NCI-H1694 (cell line): ENCODE measurements at regions not wholly inside any gene's neighbourhood (a gene's known extent, or its start where the extent isn't known, plus 50 kb on each side); places are given as distances from the start of the nearest gene placed in this dataset.
"Not testable (repeated sequence)": the region's sequence is repeated elsewhere in the genome, so short reads cannot be mapped to it uniquely, and the experiment has no call there.

Source experiments
- DNase-seq: peaks from one replicate; lab custom pipeline; 2025; lab: John Stamatoyannopoulos, UW

DNA sequence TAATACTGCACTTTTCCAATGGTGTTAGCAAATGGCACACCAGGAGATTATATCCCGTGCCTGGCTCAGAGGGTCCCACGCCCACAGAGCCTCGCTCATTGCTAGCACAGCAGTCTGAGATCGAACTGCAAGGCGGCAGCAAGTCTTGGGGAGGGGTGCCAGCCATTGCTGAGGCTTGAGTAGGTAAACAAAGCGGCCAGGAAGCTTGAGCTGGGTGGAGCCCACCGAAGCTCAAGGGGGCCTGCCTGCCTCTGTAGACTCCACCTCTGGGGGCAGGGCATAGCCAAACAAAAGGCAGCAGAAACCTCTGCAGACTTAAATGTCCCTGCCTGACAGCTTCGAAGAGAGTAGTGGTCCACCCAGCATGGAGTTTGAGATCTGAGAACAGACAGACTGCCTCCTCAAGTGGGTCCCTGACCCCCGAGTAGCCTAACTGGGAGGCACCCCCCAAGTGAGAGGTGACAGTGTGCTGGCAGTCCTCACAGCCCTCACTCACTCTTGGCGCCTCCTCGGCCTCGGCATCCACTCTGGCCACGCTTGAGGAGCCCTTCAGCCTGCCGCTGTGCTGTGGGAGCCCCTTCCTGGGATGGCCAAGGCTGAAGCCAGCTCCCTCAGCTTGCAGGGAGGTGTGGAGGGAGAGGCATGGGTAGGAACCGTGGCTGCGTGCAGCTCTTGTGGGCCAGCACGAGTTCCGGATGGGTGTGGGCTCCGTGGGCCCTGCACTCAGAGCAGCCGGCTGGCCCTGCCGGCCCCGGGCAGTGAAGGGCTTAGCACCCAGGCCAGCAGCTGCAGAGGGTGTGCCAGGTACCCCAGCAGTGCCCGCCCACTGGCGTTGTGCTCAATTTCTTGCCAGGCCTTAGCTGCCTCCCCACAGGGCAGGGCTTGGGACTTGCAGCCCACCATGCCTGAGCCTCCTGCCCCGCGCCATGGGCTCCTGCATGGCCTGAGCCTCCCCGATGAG, 188.0 kb downstream of the MMUT start:
- DNase-seq, result not testable (repeated sequence)

DNA sequence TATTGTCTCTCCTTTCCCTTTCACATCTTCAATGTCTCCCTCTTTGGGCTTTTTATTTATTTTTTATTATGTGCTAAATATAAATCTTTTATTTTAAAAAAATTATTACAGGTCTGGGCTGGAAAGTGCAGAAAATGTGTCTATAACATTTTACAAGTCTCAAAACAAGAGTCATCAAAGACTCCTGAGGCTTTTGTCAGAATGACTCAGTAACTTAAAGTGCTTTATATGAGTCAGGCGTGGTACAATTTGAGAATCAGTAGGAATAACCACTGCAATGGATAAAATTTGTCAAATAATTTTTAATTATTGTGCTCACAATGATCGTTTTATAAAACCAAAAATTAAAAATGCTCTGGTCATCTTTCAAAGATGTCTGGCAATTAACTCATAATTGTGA, 193.9 kb downstream of the MMUT start:
- no peak for DNase-seq

DNA sequence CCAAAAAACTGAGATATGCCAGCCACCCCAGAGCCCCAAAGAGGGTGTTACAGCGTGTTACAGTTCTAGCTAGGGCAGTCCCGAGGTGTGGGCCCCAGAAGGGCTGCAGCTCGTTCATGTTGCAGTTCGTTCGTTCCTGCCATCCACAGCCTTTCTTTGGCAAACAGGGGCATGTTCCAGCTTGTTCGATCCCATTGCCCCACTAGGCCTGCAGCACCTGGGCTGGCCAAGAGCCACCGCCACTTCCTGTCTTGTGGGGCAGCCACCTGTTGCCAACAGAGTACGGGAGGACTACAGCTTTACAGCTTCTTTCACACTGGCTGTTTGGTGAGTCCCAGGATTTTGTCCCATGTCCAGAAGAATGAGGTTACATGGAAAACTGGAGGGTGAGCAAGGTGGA, 198.1 kb downstream of the MMUT start:
- no peak for DNase-seq

DNA sequence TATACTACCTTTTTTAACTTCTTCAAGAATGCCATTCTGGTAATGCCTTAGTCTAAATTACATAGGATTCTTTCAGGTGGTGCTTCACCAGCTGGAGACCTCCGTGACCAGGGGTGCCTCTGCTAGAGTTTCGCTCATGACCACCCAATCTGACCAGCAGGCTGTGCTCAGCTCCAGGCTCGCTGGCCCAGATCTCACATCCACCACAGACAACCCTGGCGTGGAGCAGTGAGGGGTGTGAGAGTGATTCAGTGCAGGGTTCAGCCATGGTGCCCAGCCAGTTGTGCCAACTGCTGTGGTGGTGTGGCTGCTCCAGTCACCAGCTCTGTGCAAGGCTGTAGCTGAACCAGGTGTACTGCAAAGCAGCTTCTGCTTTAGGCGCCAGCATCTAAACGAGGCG, 198.6 kb downstream of the MMUT start:
- DNase-seq, result no peak

DNA sequence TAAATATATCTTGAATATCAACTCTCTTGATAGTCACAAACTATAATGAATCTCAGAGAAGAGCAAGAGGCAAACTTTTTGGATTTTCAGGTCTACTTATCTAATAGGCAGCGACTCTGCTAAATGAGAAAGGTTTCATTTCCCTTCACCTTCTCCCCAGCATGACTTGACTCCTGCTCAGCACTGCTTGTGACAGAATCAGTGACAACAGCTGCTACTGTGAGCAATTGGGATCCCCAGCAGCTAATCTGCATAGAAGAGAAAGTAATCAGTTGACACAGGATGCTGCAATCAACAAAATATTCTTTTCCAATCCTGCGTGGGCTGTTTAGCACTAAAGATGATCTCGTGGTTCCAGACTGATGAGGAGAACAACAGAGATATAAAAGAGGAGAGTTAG, 205.5 kb downstream of the MMUT start:
- no peak for DNase-seq

DNA sequence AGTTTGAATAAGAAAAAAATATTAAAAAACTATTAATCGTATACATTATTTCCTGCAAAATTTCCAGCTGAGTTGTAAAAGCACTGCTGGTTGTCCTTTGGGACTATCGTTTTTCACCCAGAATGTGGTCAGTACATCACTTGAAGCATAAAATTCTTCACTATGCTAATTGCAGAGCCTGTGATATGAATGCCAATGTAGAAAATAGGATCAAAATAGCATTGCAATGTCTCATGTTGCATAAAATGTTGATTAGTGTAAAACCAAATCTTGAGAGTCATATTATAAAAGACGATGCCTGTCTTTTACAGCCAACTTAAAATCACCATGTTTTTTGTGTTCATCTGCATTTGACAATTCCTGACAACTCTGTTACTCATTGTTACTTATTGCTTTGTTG, 207.7 kb downstream of the MMUT start:
- no peak for DNase-seq

DNA sequence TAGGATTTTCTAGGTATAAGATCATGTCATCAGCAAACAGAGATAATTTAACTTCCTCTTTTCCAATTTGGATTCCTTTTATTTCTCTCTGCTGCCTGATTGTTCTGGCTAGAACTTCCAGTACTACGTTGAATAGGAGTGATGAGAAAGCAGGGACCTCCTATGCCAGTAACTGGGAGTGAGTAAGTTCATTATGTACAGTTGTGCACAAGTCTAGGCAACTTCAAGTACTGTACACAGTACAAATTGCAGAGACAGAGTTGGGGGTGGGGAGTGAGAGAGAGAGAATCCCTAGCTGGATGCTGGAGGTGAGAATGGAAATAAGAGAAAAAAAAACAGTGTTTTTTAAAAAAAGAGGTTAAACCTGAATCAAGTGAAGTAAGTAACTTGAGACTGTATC, 210.2 kb downstream of the MMUT start:
- DNase-seq, result no peak

DNA sequence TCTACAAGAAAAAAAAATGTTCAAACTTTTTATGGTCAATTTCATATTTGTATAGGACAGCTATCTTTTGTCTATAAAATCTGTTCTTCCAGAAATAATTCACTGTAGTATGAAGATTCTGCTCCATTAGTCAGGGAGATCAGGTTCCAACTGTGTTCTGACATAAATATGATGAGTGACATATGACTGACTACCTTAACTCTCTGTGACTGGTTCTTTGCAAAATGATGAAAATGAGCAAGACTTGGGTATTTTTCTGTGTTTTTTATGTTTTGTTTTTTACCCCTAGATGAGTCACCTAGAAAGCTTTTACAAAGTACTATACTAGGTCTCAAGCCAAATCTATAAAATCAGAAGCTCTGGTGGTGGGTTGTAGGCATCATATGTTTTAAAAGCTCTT, 229.6 kb downstream of the MMUT start:
- no peak for DNase-seq

DNA sequence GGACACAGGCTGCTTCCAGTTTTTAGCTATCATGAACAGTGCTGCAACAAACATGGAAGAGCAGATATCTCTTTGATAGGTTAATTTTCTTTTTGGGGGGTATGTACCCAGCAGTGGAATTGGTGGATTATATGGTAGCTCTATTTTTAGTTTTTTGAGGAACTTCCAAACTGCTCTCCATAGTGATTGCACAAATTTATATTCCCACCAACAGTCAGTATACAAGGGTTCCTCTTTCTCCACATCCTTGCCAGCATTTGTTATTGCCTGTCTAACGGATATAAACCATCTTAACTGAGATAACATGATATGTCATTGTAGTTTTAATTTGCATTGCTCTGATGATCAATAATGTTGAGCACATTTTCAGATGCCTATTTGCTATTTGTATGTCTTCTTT, 237.6 kb downstream of the MMUT start:
- DNase-seq, result no peak

DNA sequence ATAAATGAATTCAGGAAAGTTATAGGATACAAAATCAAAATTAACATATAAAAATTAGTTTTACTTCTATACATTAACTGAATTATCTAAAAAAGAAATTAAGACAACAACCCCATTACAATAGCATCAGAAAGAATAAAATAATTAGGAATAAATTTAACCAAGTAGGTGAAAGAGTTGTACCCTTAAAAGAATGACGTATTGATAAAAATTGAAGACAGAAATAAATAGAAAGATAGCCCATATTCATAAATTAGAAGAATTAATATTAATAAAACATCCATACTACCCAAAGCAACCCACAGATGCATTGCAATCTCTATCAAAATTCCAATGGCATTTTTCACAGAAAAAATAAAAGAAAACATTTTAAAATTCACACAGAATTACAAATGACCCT, 242.8 kb downstream of the MMUT start:
- no peak for DNase-seq

DNA sequence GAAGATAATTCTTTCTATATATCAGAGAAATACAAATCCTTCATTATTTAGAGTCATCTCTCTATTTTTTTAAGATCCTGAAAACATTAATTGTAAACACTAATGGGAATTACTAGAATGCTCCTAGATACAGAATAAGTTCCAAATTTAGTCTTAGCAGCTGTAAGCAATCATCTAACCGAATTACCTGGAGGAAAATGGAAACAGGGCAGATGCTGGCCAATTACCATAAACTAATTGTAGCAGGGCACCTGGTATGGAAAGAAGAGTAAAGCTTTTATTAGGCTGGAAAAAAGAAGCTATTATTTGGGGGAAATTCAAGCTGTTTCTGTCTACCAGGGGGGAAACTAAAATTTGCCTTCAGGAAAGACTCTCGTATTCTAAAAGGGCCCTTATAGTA, 257.5 kb downstream of the MMUT start:
- DNase-seq, result no peak

DNA sequence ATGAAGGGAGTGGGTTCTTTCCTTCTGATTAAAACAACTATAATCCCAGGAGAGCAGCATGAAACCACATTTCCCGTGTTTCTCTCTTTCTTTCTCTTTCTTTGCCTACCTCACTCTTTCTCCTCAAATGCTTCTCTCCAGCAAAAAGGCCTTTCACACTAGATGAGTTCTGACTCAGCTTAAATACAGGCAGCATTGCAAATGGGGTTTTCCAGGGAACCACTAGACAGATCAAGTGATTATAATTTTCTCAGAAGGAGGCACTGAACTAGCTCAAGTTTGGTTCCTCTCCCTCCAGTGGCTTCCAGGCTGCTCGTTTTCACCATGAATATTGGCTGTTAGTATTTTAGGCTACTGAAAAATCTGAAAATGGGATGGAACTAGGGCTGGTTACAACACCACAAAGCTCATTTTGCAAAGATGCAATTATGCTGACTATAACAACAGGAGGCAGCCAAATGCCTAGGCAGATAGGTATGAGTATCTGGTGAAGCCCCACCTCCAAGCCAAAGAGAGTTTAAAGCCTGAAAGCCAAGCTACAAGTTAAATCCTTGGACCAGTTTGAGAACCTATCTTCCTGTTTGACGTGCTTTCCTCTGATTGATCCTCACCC, 260.0 kb downstream of the MMUT start:
- no peak for DNase-seq

DNA sequence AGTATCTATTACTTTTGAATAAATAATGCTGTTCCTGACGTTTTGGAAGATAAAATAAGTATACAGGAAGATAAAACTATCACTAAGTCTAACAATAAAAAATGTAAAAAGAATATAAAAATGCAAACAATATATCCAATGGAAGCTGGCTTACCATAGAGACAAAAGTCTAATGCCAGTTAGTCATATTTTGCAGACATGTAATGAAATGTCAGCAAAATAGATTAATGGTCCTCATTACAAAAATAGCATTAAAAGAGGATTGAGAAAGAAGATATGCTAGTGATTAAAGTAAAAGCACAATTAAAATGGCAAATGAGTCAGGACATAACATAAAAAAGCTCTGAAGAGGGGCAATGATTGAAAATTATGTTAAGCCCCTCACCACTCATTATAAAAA, 265.0 kb downstream of the MMUT start:
- no peak for DNase-seq

DNA sequence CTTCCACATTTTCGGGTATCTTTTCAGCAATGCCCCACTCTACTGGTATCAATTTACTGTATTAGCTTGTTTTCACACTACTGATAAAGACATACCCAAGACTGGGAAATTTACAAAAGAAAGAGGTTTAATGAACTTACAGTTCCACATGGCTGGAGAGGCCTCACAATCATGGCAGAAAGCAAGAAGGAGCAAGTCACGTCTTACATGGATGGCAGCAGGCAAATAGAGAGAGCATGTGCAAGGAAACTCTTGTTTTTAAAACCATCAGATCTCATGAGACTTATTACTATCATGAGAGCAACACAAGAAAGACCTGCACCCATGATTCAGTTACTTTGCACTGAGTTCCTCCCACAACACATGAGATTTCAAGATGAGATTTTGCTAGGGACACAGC, 300.7 kb downstream of the MMUT start:
- not testable (repeated sequence) for DNase-seq

DNA sequence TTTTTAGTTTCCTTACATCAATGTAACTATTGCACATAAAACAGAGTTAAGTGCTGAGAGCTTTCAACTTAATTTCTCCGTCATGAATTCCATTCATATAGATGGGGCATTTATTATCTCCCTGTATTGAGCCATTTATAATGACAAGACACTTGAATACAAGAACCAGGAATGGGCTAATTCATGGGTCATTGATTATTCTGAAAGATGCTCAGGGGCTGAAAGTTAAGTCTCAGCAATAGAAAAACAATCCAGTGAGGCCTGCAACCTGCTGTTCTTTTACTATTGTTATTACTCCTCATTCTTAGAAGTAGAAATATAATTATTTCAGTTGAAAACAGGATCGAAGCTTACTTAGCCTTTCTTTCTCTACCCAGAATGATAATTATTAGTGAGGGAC, 307.7 kb downstream of the MMUT start:
- DNase-seq, result no peak

DNA sequence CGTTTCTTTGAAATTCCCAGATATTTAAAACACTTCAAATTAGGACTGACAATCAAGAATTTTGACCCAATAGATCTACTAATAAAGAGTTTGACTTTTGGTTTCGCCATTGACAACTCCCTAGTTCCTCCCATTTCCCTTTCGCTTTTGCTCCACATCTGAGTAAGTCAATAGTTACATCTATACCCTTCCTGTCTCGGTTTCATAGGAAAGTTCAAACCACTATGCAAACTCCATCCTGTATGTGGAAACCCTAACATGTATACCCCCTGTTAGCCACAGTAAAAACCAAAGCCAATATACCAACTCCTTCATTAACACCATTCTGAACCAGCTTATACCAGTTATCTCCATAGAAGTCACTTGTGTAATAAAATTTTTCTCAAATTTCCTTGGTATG, 311.1 kb downstream of the MMUT start:
- DNase-seq, result no peak

DNA sequence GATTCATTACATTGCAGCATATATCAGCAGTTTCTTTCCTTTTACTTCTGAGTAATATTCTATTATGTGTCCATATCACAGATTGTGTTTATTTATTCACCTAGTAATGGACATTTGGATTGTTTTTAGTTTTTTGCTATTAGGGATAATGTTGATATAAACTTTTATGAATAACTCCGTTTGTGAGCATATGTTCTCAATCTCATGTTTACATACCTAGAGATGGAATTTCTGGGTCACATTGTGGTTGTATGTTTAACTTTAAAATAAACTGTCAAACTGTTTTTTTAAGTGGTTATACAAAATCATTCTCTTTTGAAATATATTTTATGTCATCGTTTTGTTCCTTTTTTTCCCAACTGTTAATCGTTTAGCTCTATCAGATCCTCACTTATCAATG, 311.6 kb downstream of the MMUT start:
- no peak for DNase-seq

DNA sequence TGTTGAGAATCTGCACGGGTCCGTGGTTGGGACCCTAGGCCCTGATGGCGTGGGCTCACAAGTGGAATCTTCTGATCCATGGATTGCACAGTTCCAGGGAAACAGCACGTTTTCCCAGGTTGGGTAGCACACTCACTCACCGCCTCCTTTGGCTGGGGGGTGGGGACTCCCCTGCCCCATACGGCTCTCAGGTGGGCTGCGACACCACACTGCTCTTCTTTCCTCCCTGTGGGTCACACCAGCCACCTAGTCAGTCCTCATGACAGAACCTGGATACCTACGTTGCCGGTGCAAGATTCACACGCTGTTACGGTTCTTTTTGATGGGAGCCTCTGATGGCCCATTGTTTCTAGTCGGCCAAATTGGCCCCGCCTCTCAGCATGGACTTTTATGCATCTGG, 312.0 kb downstream of the MMUT start:
- DNase-seq, result no peak

DNA sequence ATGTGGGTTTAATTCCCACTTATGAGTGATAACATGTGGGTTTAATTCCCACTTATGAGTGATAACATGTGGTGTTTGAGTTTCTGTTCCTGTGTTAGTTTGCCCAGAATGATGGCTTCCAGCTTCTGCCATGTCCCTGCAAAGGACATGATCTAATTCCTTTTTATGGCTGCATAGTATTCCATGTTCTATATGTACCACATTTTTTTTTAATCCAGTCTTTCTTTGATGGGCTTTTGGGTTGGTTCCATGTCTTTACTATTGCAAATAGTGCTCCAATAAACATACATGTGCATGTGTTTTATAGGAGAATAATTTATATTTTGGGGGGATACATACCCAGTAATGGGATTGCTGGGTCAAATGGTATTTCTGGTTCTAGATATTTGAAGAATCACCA, 317.8 kb downstream of the MMUT start:
- DNase-seq, result no peak

DNA sequence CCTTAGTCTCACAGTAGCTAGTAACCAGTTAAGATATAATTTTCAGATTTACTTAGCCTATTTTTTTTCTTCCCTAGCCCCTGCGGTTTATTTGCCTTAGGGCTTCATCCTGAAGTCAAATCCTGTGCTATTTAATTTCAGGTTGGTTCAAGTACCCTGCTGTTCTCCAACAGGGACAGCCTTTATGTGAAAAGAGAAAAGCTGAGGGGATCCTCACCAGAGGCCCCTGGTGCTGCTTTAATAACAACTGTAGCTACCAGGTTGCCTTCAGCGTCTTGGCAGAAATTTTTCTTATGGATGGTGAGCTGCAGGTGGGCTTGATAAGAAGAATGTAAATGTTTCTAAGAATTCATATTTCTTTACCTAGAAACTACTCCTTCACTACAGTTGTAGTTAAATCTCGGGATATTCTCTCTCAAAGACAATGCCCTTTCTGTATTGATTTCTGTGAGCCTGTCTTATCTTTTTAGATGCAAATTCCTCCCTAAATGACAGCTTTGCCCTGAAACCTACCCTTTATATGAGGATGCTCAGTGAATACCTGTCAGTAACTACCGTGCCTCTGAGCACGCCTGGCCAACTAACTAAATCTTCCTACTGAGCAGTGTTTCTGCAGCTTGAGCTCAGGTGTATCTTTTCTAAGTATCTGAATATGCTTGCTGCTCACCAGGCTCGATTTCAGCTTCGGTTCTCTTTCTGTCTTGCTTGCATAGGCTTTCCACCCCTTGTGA, 320.5 kb downstream of the MMUT start:
- no peak for DNase-seq

DNA sequence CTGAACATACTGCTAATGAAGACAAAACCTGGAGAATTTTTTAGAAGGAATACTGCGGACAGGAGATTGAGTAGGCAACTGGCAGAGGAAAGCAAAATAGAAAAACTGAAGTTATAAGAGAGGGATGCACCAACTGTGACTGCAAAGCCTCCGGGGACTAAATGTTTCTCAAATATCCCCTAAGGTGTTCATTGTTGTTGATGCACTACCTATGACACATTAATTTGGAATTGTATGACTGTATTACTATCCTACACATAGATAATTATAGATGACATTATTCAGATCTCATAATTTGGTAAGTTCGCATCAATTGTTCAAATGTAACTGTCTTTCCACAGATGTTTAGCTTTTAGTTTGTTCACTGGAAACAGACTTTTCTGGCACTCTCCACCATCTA, 341.1 kb downstream of the MMUT start:
- DNase-seq, result no peak

DNA sequence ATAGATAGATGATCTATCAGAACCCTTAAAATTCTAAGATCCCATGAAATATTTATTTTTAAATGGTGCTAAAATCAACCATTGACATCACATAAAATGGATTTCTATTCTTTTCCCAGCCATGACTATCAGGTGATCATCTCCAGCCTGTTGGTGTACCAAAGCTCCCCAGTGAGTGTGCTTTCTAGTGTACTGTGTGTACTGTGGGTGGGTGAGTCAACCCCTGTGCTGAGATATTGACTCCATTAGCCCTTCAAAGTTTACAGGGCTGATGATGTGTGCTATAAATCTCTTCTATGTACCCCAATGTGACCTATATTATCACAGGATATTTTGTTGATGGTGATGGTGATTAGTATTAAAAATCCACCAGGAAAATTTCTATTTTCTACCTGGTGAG, 344.6 kb downstream of the MMUT start:
- DNase-seq, result no peak

DNA sequence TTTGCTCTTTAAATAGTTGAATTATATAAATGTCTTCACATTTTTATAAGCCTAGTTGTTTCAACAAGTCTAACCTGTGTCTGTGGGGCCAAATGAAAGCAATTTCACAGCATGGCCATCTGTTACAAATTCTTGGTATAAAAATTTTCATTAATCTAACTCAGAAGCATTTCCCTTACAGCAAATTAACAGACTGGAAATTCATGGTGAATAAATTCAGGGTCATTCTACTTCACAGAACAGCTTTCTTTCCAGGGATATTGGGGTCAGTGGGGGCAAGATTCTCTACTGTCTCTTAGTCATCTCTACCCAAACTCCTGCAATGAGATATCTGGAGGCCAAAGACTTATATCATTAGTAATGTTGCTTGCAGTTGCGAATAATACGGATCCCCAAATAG, 352.1 kb downstream of the MMUT start:
- DNase-seq, result no peak
